HEK293T (cell line): ENCODE measurements at regions not wholly inside any gene's neighbourhood (a gene's known extent, or its start where the extent isn't known, plus 50 kb on each side); places are given as distances from the start of the nearest gene placed in this dataset.

Experiments used
- CTCF ChIA-PET: fragments of 350-600 bp; formaldehyde crosslinking; extraction: SDS; loops from one replicate; lab custom pipeline; 2021; ENCODE audit warnings: antibody characterized with exemption, inconsistent platforms; lab: Yijun Ruan, JAX
- POLR2A ChIA-PET: fragments of 350-600 bp; formaldehyde crosslinking; extraction: SDS; loops from one replicate; lab custom pipeline; 2020; ENCODE audit warnings: antibody characterized with exemption, inconsistent platforms; lab: Yijun Ruan, JAX
- DNase-seq: peaks from one replicate; pipeline ENCODE4 v3.0.0; 2012; ENCODE audit warnings: mixed read lengths; ENCODE audit errors: extremely low spot score
- ARNT ChIP-seq: fragments of 450-650 bp; IDR thresholded peaks from 2 replicates; pipeline ENCODE4 v1.6.1; 2017; ENCODE audit warnings: mild to moderate bottlenecking
- BHLHE40 ChIP-seq: fragments of 450-650 bp; IDR thresholded peaks from 2 replicates; pipeline ENCODE4 v1.6.1; 2016; ENCODE audit warnings: mild to moderate bottlenecking, moderate library complexity, borderline replicate concordance
- CTBP1 ChIP-seq: fragments of 450-650 bp; IDR thresholded peaks from 2 replicates; pipeline ENCODE4 v1.6.1; 2016; ENCODE audit warnings: borderline replicate concordance
- ELF4 ChIP-seq: fragments of 450-650 bp; IDR thresholded peaks from 2 replicates; pipeline ENCODE4 v1.6.1; 2017; ENCODE audit warnings: antibody characterized with exemption
- FOXA1 ChIP-seq: fragments of 450-650 bp; IDR thresholded peaks from 2 replicates; pipeline ENCODE4 v1.6.1; 2016; ENCODE audit warnings: mild to moderate bottlenecking
- FOXK2 ChIP-seq: fragments of 450-650 bp; IDR thresholded peaks from 2 replicates; pipeline ENCODE4 v1.6.1; 2016; ENCODE audit warnings: mild to moderate bottlenecking
- FOXM1 ChIP-seq: fragments of 450-650 bp; IDR thresholded peaks from 2 replicates; pipeline ENCODE4 v1.6.1; 2017; ENCODE audit warnings: mild to moderate bottlenecking, borderline replicate concordance
- HDGF ChIP-seq: fragments of 450-650 bp; IDR thresholded peaks from 2 replicates; pipeline ENCODE4 v1.6.1; 2017; ENCODE audit warnings: antibody characterized with exemption, borderline replicate concordance
- L3MBTL2 ChIP-seq: fragments of 450-650 bp; conservative IDR thresholded peaks from 2 replicates; pipeline ENCODE4 v1.6.1; 2016; ENCODE audit warnings: mild to moderate bottlenecking
- LEF1 ChIP-seq: fragments of 450-650 bp; IDR thresholded peaks from 2 replicates; pipeline ENCODE4 v1.6.1; 2017; ENCODE audit warnings: mild to moderate bottlenecking, borderline replicate concordance
- NFRKB ChIP-seq: fragments of 450-650 bp; IDR thresholded peaks from 2 replicates; pipeline ENCODE4 v1.6.1; 2016; ENCODE audit warnings: mild to moderate bottlenecking, moderate library complexity
- SP1 ChIP-seq: fragments of 450-650 bp; IDR thresholded peaks from 2 replicates; pipeline ENCODE4 v1.6.1; 2017
- SUZ12 ChIP-seq: fragments of 450-650 bp; IDR thresholded peaks from 2 replicates; pipeline ENCODE4 v1.6.1; 2016; ENCODE audit warnings: mild to moderate bottlenecking
- TARDBP ChIP-seq: fragments of 450-650 bp; IDR thresholded peaks from 2 replicates; pipeline ENCODE4 v1.6.1; 2016
- ZNF384 ChIP-seq: fragments of 450-650 bp; IDR thresholded peaks from 2 replicates; pipeline ENCODE4 v1.6.1; 2016
- TF ChIP-seq, protein P1 (sequence below): fragments of 450-650 bp; IDR thresholded peaks from 2 replicates; pipeline ENCODE4 v1.6.1; 2016

DNA sequence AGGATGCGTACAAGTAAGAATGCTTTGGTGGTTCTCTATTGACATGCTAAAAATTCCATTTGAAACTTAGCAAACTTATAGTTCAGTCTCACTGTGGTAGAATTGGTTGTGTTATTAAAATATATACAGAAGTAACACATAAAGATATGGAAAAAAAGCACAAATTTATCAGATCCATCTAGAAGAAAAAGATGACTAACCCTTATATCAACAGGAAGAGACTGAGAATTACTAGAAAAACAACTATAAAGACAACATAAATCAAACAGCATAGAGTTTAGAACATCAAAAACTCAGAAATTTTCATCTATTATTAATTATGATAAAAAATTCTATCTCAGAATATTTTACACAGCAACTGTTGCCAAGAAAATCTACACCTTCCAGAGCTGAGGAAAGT lies 491.0 kb downstream of the ETNK1 start:
- POLR2A ChIA-PET, result no interaction called here
- CTCF ChIA-PET, result no interaction called here
- no peak for DNase-seq
- TF ChIP-seq HDGF (no peak), TARDBP (no peak), ARNT (no peak), SUZ12 (no peak), FOXA1 (no peak), FOXK2 (no peak), CTBP1 (no peak), NFRKB (no peak), BHLHE40 (no peak), FOXM1 (no peak), ELF4 (no peak), L3MBTL2 (no peak), SP1 (no peak)
- TF ChIP-seq, protein P1, sequence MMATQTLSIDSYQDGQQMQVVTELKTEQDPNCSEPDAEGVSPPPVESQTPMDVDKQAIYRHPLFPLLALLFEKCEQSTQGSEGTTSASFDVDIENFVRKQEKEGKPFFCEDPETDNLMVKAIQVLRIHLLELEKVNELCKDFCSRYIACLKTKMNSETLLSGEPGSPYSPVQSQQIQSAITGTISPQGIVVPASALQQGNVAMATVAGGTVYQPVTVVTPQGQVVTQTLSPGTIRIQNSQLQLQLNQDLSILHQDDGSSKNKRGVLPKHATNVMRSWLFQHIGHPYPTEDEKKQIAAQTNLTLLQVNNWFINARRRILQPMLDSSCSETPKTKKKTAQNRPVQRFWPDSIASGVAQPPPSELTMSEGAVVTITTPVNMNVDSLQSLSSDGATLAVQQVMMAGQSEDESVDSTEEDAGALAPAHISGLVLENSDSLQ, result no peak

DNA sequence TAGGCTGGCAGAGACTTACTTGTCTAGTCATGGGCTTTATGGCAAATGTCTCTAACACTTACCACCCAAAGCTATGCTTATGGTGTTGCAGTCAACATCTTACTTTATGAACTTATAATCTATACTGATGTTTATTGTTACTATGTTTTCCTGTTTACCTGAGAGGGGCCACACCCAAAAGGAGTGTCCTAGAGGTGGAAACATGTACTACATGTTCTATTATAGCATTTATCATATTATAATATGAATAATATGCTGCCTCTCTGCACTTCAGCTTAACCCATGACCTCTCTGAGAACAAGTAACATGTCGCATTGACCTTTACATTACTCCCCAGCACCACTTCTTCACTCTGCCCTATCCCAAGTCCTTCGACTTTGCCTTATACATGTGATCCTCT lies 501.8 kb downstream of the ETNK1 start:
- POLR2A ChIA-PET, result no interaction called here
- TF ChIP-seq ZNF384 (no peak), LEF1 (no peak), SUZ12 (no peak)
- CTCF ChIA-PET, result no interaction called here
- DNase-seq, result no peak

DNA sequence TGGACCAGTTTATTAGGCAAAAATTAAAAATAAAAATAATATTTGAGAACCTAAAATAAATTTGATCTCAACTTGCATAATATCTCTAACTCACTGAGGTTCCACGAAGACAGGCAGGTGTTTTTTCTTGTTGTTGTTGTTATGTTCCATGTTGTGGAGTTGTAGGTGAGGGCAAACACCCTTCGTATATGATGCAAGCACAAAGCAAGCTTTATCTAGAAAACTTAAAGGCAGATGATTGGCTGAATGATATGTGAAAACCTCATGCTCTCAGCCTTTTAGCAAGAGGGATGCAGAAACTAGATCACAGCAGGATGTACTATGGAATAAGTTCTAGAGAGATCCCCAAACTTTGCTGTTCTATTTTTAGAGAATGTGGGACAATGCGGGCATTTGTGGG lies 502.7 kb downstream of the ETNK1 start:
- TF ChIP-seq ARNT (no peak), LEF1 (no peak), HDGF (no peak), CTBP1 (no peak)
- no peak for DNase-seq
- POLR2A ChIA-PET, result no interaction called here
- CTCF ChIA-PET, result no interaction called here

DNA sequence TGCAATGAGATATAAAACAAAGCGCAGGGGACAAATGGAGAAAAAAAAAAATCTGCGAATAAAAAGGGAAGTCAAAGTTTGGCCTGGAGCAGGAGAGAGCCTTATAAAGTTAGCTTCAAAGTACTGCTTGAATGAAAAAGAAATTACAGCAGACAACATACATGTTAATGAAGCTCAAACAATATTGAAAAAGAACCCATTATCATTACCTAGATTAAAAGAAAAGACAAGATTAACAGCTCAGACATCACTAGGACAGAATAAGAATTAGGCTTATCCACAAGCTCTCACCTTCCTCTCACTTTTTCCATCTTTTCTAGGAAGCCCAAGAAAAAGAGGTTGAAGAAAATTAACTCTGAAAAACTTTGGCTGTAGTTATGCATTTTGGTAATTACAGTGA lies 503.5 kb downstream of the ETNK1 start:
- POLR2A ChIA-PET, result no interaction called here
- CTCF ChIA-PET, result interaction anchor here (0.6 kb wide), 1 partner anchor 45 kb away, joined by 3 read pairs; no protein-coding TSS in a partner anchor
- TF ChIP-seq TARDBP, result no peak
- no peak for TF ChIP-seq LEF1
- TF ChIP-seq NFRKB, result no peak
- no peak for TF ChIP-seq SUZ12
- no peak for TF ChIP-seq ELF4
- TF ChIP-seq CTBP1, result no peak
- TF ChIP-seq, protein P1, result no peak
- TF ChIP-seq ARNT, result no peak
- TF ChIP-seq HDGF, result no peak
- TF ChIP-seq BHLHE40, result no peak
- TF ChIP-seq L3MBTL2, result no peak
- TF ChIP-seq FOXA1, result no peak
- no peak for TF ChIP-seq FOXK2
- TF ChIP-seq SP1, result no peak
- no peak for TF ChIP-seq ZNF384
- TF ChIP-seq FOXM1, result no peak
- no peak for DNase-seq

DNA sequence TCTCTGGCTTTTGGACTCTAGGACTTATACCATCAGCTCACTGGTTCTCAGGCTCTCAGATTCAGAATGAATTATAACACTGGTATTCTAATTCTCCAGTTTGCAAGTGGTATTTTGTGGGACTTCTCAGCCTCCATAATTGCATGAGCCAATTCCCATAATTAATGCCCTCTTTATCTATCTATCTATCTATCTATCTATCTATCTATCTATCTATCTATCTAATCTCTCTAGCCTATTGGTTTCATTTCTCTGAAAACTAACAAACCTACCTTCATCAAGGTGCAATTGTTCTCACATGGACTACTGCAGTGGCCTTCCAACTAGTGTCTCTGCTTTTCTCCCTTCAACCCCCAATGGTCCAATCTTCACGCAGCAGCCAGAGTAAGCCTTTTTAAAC lies 507.4 kb downstream of the ETNK1 start:
- CTCF ChIA-PET, result no interaction called here
- no peak for DNase-seq
- TF ChIP-seq BHLHE40 (no peak), NFRKB (no peak), FOXM1 (no peak), FOXK2 (no peak), ELF4 (no peak), SUZ12 (no peak), HDGF (no peak), FOXA1 (no peak), LEF1 (no peak), TARDBP (no peak), SP1 (no peak), ZNF384 (no peak), ARNT (no peak), CTBP1 (no peak), L3MBTL2 (no peak)
- TF ChIP-seq, protein P1, result no peak
- POLR2A ChIA-PET, result no interaction called here

DNA sequence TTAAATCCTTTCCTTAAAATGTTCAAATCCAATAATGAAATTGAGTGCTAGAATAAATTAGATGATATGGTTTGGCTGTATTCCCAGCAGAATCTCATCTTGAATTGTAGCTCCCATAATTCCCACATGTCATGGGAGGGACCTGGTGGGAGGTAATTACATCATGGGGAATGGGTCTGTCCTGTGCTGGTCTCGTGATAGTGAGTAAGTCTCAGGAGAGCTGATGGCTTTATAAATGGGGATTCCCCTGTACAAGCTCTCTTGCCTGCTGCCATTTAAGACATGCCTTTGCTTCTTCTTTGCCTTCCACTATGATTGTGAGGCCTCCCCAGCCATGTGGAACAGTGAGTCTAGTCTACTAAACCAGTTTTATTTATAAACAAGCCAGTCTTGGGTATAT lies 508.5 kb downstream of the ETNK1 start:
- ChIA-PET CTCF (no interaction called here), POLR2A (no interaction called here)
- DNase-seq, result no peak
- no peak for TF ChIP-seq LEF1
- TF ChIP-seq SP1, result no peak
- TF ChIP-seq HDGF, result no peak
- no peak for TF ChIP-seq FOXK2
- no peak for TF ChIP-seq FOXA1
- TF ChIP-seq, protein P1, result no peak
- TF ChIP-seq ARNT, result no peak
- no peak for TF ChIP-seq SUZ12
